Osteocyte (in vitro differentiated cells): ENCODE measurements at regions not wholly inside any gene's neighbourhood (a gene's known extent, or its start where the extent isn't known, plus 50 kb on each side); places are given as distances from the start of the nearest gene placed in this dataset.

Source experiments
- DNase-seq: peaks from one replicate; pipeline ENCODE4 v3.0.0; 2021; ENCODE audit warnings: mixed read lengths; ENCODE audit not compliant: unreplicated experiment; ENCODE audit errors: extremely low spot score
- H3K27ac Mint-ChIP-seq: one replicate; pipeline ENCODE4 v1.8.0; 2021; ENCODE audit warnings: mild to moderate bottlenecking, mixed read lengths; ENCODE audit not compliant: unreplicated experiment
- H3K27me3 Mint-ChIP-seq: one replicate; pipeline ENCODE4 v1.8.0; 2021; ENCODE audit warnings: mixed read lengths; ENCODE audit not compliant: unreplicated experiment
- H3K36me3 Mint-ChIP-seq: one replicate; pipeline ENCODE4 v1.8.0; 2021; ENCODE audit warnings: mixed read lengths; ENCODE audit not compliant: unreplicated experiment
- H3K4me1 Mint-ChIP-seq: one replicate; pipeline ENCODE4 v1.8.0; 2021; ENCODE audit warnings: mixed read lengths; ENCODE audit not compliant: unreplicated experiment
- H3K4me3 Mint-ChIP-seq: one replicate; pipeline ENCODE4 v1.8.0; 2021; ENCODE audit warnings: mild to moderate bottlenecking, moderate library complexity, mixed read lengths; ENCODE audit not compliant: unreplicated experiment
- H3K9me3 Mint-ChIP-seq: one replicate; pipeline ENCODE4 v1.8.0; 2021; ENCODE audit warnings: mixed read lengths; ENCODE audit not compliant: unreplicated experiment
- CTCF ChIP-seq: fragments of 200-600 bp; sonication (generic); IDR thresholded peaks from 2 replicates; pipeline ENCODE4 v1.5.0; 2021; ENCODE audit warnings: antibody characterized with exemption, mild to moderate bottlenecking, moderate library complexity

GRCh38 chr11:93032580-93032979 lies 63.1 kb downstream of the MTNR1B start:
- no peak overlapping the region for H3K4me3 Mint-ChIP-seq
- DNase-seq = no peak
- no peaks in the 10 kb centered on the region for H3K36me3 Mint-ChIP-seq
- no peaks in the 10 kb centered on the region for H3K27me3 Mint-ChIP-seq
- peaks cover 22% of the 10 kb centered on the region for H3K4me1 Mint-ChIP-seq
- no peak overlapping the region for H3K27ac Mint-ChIP-seq
- H3K9me3 Mint-ChIP-seq = peaks cover 14% of the 10 kb centered on the region
- TF ChIP-seq CTCF = no peak

- no peak for DNase-seq
- H3K27me3 Mint-ChIP-seq = no peaks in the 10 kb centered on the region
- no peak overlapping the region for H3K27ac Mint-ChIP-seq
- peaks cover 14% of the 10 kb centered on the region for H3K9me3 Mint-ChIP-seq
- H3K36me3 Mint-ChIP-seq = no peaks in the 10 kb centered on the region
- H3K4me1 Mint-ChIP-seq = peaks cover 22% of the 10 kb centered on the region
- no peak overlapping the region for H3K4me3 Mint-ChIP-seq
- TF ChIP-seq CTCF = no peak
These were observed 63.6 kb downstream of the MTNR1B start for GRCh38 chr11:93033093-93033492.

GRCh38 chr11:93034031-93034722 lies 64.7 kb downstream of the MTNR1B start:
- no peak for TF ChIP-seq CTCF
- H3K4me1 Mint-ChIP-seq = peaks cover 24% of the 10 kb centered on the region
- H3K36me3 Mint-ChIP-seq = no peaks in the 10 kb centered on the region
- no peaks in the 10 kb centered on the region for H3K27me3 Mint-ChIP-seq
- H3K4me3 Mint-ChIP-seq = no peak overlapping the region
- H3K9me3 Mint-ChIP-seq = peaks cover 14% of the 10 kb centered on the region
- DNase-seq = no peak
- H3K27ac Mint-ChIP-seq = no peak overlapping the region

GRCh38 chr11:93034723-93035039 lies 65.2 kb downstream of the MTNR1B start:
- peaks cover 20% of the 10 kb centered on the region for H3K4me1 Mint-ChIP-seq
- DNase-seq = no peak
- H3K4me3 Mint-ChIP-seq = no peak overlapping the region
- no peaks in the 10 kb centered on the region for H3K27me3 Mint-ChIP-seq
- no peak overlapping the region for H3K27ac Mint-ChIP-seq
- no peaks in the 10 kb centered on the region for H3K36me3 Mint-ChIP-seq
- no peak for TF ChIP-seq CTCF
- H3K9me3 Mint-ChIP-seq = peaks cover 14% of the 10 kb centered on the region

- Mint-ChIP-seq H3K4me3 (no peak overlapping the region), H3K36me3 (peaks cover 2% of the 10 kb centered on the region), H3K27me3 (no peaks in the 10 kb centered on the region), H3K27ac (peak overlapping the region; percentile 42), H3K9me3 (peaks cover 14% of the 10 kb centered on the region), H3K4me1 (peaks cover 8% of the 10 kb centered on the region)
- DNase-seq = no peak
- no peak for TF ChIP-seq CTCF
These were observed 69.1 kb downstream of the MTNR1B start for GRCh38 chr11:93038521-93038920.
